ENCODE measurements at regions not wholly inside any gene's neighbourhood (a gene's known extent, or its start where the extent isn't known, plus 50 kb on each side); places are given as distances from the start of the nearest gene placed in this dataset.
"Not testable (repeated sequence)": the region's sequence is repeated elsewhere in the genome, so short reads cannot be mapped to it uniquely, and the experiment has no call there.

DNA sequence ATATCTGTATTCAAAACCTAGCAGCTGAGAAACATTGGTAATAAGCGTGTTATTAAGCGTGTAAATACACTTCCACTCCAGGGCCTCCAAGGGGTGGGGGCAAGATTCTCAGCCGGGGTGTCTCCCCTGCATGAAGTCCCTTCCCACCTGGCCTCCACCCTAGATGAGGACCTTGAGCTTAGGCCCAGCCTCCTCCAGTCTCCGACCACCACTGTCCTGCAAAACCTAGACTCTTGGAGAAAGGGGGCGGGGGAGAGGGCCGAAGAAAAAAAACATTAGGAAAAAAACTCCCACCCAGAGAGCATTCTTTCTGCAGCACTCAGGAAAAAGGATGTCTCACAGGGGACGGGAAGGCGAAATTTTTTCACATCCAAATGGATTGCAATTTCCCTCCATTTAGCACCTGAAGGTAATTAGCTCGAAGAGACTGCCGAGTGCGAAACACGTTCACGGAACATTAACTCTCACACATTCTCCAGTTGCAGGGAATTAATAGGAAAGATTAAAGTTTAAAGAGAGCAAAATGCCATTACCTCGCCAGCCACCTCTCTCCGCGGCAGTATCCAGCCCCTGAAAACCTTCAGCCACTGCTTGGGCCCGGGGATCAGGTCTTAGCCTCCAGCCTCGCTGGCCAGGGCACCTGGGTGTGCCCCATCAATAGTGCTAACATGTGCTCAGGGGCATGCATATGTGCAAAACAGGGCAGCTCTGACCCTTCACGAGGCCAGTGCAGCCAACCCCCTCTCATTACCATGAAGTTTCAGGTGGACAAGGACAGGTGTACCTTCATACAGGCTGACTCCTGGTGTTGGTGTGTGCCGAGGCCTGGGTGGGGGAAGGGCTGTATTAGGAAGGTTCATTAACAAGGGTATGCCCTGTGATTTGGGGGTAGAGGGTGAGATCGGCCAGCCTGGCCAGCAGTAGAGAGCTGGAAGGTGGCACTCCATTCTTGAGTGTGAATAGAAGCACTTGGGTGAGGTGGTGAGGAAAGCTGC lies 77.2 kb downstream of the HIF1AN start:
- no peak for DNase-seq

DNA sequence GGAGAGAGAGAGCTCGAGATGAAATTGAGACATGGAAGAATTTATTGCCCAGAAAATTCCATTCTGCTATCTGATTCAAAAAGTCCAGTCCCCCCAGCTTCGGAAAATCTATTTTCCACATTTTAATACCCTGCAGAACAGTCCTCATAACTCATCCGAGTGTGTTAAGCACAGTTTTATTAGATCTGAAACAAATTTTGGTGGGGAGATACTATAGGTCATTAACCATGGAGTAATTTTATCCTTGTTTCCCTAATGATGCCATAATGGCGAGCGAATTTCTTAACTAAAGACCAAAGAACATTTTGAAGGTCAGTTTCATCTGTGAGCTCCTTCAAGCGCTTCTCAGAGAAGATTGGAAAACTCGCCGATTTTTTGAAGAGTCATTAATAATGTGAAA lies 78.1 kb downstream of the HIF1AN start:
- DNase-seq, result no peak

DNA sequence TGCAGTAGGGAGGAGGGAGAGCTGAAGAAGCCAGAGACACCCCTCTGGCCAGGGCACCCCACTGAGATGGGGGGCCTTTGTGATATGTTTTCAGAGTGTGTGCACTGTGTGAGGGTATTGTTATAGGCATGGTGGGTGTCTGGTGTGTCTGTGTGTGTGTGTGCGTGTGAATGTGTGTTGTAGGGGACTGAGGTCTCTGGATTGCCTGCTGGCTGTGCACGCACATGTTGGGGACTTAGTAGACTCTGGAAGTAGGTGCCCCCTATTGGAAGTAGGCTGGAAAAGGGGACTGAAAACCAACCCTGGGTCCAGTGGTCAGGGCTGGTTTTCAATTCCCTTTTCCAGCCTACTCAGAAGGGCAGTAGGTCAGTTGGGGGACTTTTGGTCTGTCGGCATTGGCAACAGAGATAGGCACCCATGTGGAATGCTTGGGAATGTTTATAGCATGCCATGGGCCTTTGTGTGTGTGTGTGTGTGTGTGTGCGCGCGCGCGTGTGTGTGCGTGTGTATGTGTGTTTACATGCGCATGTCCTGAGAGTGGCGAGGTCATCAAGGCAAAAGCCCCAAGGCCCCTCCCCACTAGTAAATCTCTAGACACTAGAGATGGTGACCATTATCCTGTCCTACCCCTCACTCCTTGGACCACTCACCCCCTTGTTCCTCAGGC lies 78.8 kb downstream of the HIF1AN start:
- DNase-seq, result no peak

DNA sequence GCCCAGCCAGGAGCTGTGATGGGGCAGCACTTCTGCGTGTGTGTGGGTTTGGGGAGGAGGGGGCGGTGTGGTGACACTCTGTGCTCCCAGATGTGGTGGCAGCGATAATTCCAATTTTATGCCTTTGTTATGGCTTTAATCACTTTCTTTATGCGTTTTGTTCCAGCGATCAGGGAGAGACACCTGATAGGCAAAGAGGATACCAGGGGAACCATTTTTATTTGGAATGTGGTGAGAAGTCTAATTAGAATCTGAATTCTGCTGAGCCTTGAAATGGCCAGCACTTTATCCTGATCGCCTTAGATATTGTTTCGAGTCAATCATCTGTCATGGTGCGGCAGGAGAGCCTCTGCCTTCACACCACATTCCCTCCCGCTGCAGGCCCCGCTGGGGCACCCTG lies 79.5 kb downstream of the HIF1AN start:
- DNase-seq, result no peak

DNA sequence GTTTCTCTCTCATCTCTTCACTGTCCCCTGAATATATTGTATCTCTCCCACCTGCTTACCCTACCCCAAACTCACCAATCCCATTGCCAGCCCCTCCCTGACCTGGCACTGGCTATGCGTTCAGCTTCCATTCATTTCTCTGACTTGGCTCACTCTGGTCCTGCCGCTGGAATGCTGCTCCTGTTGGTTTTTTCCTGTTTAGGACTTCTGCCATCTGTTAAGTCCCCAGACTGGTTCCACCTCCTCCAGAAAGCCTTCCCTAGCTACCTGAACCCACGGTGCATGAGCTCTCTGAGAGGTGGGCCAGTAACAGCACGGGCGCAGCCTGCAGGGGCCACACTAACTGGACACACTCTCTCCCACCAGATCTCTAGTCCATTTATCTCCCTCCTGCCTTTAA lies 80.2 kb downstream of the HIF1AN start:
- DNase-seq, result no peak

DNA sequence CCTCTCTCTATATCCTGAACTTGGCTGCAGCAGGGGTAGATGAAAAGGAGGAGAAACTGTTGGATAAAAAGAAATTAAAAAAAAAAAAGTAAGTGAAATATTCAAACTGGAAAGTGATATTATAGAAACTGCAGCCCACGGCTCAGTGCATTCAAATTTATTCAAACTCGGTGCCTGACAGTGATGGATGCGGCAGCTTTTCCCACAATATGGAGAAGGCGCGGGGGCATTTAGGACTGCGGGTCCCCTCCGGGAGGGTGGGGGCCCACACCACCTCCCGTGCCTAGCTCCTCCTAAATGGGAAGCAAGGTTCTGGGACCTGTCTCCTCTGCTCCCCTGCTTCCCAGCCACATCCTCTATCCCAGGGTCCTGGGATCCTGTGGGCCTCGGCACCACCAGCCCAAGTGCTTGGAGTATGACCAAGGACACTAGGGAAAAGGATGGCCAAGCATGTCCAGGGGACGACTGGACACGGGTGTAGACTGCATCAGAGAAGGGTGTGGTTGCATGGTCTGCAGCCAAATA lies 82.4 kb downstream of the HIF1AN start:
- no peak for DNase-seq

DNA sequence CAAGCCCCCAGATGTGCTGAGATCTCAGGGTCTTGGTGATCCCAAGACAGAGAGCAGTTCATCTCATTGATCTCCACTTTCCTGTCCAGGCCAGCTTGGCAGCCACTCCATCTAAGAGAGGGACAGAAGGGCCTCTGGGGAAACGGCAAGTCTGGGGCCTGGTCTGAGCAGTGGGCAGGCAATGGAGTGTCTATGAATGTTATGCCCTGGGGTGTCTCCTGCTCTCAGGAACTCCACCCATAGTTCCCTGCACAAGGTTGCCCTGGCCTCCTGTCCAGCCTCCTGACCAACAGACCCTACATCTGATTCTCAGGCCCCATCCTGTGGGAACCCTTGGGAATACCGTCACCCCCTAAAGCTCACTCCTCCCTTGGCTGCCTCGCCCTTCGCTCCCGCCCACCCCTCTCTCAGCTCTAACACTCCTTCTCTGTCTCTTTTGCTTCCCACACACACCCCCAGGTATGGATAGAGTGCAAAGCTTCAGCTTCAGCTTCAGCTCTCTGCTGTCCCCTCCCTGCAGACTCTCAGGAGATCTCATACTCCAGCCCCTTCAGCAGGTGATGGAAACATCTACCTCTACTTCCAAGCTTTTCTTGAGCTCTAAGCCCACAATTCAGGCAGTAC lies 83.0 kb downstream of the HIF1AN start:
- DNase-seq, result no peak

DNA sequence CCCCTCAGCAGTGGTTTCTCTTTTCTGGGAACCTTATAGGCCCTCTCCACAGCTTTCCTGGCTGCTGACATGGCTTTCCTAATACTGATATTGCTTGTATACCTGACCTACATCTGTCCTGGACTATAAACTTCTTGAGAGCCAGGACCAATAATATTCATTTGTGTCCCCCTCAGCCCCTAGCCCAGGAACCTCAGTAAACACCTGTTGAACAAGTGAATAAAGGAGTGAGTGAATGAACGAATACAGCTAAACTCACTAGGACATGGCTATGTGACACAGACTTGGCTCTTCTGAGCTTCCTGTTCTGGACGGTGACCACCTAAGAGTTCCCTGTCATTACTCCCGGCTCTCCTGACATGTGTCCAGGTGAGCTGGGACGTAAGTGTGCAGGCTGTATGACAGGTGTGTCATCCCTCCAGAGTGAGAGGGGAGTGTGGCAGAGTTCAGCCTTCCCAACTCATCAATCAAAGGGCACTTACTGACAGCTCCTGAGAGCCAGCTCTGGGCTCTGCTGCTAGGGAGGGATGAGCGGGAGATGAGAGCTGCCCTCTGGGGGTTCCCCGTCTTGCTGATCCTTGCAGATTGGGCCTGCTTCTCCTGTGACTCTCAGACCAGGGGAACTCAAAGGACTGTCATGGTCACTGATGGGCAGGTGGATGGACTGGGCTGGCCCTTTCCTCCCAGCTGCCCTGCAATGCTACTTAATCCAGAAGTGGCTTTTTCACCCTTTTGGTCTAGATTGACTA lies 84.5 kb downstream of the HIF1AN start:
- no peak for DNase-seq

DNA sequence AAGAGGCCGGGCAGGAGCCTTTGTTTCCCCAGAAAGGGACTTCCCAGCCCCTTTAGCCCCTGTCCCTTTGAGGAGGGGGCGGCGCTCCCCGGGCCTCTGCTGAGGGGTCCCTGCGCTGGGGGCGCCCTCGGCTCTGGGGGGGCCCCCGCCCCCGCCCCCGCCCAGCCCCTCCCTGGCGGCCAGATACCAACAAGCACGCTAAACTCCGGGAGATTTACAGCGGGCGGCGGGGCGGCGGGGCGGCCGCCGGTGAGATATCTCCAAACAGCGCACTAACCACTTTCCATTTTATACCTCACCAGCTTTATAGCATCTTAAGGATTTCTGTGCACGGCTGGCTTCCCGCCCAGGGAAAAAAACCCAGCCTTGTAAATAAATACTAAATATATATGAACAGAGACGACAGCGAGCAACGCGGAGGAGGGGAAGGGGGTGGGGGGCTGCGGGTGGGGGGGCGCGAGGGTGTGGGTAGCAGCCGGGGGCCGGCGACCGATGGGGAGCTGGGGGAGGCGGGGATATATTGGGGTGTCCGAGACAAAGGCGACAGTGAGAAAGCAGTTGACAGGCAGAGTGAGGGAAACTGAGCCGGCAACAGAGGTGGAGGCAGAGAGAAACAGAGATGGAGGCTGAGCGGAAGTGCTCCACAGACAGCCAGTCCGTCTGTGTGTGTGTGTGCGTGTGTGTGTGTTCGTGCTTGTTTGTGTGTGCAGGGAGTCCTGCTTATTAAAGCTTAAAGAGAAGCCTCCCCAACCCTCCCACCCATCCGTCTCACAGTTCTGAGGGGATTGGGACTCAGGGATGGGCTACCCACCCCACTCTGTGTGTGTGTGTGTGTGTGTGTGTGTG lies 85.8 kb downstream of the HIF1AN start:
- DNase-seq, result no peak

DNA sequence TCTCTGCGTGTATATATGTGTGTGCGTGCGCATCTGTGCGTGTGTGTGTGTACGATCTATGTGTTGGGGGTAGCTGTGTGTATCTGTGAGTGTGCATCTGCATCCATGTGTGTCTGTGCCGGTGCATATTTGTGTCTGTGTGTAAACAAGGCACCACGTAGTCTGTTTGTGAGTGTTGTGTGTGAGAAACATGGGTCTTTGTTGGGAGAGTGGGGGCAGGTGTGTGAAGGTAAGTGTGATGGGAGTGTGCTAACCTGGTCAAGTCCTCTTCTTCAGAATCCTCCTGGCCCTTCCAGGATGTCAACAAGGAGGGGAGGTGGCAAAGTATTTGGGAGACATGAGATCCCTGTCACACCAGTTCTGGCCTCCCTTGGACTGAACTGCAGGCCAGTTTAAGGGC lies 87.2 kb downstream of the HIF1AN start:
- DNase-seq, result no peak

DNA sequence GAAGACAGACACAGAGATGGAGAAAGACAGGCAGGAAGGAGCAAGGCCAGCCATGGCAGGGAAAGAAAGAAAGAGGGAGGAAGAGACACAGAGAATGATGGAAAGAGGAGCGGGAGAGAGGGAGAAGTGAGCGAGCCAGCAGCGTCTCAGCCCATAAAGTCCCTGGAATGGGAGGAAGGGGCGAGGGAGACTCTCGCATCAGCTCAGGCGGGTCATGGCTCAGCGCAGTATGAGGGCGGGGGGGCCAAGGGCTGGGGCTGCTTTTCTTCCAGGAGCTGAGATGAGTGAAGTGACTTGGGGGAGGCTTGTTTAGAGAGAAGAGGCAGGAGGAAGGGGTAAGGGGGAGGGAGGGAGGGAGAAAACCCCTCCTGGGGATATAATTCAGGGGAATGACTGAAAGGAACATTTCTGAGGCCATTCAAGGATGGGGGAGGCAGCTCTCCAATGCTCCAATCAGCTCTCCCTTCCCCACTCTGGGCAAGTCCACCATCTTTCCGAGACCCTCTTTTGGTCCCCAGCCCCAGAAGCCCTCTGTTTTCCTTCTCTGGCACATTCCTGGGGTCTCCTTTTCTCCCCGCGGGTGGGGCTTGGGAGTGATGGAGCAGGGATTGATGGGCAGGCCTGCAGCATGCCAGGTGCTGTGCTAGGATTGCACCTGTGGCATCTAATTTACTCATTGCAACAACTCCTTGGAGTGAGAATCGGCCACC lies 87.9 kb downstream of the HIF1AN start:
- no peak for DNase-seq

DNA sequence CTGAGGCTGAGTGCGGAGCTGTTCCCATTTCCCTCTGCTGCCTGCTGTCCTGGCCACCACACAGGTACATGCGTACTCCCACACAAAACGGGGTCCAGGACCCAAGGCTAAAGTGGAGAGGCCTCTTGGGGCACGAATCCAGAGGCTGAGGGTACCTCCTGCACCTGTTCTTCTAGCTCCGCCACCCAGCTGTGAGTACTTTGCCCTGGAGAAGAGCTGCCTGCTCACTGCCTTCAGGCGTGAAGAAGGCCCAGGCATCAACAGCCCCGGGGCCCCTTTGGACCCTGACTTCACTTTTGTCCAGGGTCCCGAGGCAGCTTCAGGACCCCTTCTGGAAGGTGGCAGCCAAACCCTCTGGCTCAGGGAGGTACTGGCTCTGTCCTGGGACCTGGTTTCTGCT lies 88.6 kb downstream of the HIF1AN start:
- no peak for DNase-seq

DNA sequence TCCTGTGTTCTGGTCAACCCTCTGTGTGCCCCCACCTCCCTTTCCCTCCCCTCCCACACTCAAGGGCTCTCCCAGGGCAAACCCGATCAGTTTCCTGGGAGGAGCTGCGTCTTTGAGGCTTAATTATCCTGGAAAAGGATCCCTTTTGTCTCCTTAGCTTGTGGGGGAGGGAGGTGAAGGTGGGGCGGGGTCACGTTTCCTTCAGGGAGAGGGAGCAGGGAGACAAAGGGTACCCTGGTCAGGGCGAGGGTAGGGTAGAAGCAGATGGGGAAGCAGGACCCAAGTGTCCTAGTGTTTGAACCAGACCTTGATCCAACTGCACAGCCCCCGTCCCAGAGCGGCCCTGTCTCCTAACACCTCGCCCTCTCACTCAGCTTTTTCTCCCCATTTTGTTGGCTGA lies 90.1 kb downstream of the HIF1AN start:
- no peak for DNase-seq

DNA sequence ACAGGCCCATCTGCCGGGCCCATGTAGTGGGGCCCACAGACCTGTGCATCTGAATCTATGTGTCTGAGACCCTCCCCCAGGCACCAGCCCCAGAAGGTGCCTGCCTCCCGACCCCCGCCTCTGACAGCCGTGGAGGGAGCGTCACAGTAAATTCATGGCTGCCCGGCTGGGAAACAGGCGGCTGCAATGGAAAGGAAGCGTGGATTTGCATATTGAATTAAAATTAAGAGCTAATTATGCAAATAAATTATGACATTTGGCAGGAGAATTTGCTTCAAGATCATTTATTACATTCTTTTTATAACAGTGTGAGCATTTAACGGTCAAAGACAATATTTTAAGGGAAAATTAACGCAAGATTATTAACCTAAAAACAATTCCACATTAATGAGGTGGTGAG lies 92.3 kb downstream of the HIF1AN start:
- no peak for DNase-seq

DNA sequence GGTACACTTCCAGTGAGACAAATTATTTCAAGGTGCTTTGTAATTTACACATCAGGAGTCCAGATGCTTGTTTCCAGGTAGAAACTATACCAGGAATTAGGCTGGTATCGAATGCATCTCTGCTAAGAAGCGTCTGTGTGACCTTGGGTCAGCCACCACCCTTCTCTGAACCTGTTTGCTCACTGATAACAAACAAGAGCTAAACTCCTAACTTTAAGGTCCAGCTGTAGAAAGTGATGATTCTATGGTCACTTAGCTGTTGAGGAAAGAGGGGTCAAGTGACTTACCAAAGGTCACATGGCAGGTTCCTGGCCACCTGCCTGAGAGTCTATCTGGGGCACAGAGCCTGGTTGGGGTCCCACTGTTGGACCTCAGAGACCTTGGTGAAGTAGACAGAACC lies 95.4 kb downstream of the HIF1AN start:
- no peak for DNase-seq

DNA sequence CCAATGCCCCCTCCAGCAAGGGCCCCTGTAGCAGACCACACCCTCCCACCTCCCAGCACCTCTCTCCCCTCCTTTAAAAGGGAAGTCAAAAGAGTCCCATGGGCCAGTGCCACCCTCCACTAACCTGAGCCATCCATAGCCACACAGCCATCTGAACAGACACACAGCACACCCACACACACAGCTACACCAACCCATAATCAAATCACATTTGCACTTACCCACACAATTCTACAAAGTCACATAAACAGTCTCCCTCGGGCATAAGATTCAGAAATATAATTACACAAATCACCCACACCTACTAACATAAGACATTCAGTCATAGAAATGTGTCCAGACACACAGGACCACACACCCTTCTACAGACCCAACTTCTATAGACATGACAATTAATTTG lies 96.3 kb downstream of the HIF1AN start:
- no peak for DNase-seq

DNA sequence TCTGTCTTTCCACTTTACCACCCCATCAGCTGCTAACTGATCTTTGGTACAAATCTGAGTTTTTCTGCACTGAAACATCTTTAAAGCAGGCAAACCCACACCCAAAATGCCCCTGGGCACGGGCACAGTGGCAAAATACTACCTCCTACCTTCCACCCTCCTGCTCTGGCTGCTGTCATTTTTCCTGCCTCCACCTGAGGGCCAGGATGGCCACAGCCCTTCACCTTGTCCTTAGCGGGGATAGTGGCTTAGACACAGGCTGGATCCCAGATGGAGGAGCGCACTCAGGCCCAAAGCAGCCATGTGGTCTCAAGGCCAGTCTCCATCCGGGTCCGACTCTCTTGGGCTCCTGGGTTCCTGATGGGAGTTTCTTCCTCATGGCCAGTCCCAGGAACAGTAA lies 98.3 kb downstream of the HIF1AN start:
- DNase-seq, result no peak

DNA sequence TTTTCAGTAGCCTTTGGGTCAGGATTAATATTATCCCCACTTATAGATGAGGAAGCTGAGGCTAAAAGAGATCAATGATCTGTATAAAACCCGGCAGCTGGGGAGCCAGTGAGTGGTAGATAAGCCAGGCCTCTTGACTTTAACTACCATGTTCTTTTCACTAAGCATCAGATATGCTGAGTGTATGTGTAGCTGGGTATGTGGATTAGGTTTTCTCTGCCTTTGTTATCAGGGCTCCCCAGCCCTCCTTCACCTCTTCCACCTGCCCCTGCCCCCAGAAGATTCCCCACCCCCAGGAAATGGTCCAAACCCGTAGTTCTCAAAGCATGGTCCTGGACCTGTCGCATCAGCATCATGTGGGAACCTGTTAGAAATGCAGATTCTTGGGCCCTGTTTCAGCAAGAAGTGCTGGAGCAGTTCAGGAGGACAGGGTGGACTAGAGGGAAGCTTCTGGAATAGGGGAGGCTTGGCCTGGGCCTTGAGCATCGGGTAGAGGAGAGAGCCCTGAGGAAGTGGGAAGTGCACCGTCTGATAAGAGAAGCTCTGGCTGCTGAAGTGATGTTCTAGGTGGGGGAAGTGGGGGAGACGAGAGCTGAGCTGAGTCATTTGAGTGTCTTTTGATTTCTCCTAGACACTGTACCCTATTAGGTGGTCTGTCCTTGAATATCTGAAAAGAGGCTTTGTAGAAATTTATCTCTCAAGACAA lies 101.3 kb downstream of the HIF1AN start:
- no peak for DNase-seq

DNA sequence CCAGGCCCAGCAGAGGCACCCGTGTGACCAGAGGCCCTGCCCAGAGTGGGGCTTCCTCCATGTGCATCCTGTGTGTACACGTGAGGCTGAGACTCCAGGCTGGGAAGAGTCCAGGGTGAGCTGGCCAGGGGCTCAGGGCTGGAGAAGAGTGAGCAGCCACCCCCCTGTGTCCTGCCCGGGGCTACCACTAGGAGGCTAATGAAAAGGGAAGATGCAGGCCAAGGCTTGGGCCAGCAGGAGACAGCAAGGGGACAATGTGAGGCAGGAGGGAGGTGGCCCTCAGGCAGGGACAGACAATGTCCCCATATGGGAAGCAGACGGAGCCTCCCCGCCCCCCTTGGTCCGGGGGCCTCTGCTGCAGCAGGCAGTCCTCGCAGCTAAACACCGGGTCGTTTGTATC lies 102.0 kb downstream of the HIF1AN start:
- no peak for DNase-seq

DNA sequence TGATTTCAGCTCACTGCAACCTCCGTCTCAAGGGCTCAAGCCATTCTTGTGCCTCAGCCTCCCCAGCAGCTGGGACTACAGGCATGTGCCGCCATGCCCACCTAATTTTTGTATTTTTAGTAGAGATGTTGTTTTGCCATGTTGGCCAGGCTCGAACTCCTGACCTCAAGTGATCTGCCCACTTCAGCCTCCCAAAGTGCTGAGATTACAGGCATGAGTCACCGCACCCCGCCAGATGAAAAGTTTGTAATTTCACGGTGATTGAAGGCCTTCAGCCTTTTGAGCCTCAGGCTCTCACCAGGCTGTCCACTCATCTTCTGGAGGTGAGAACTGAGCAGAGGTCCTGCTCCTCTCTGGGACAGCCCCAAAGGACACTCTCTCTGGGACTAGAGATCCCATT lies 103.2 kb downstream of the HIF1AN start:
- not testable (repeated sequence) for DNase-seq

Data from left hindlimb (tissue), 1 donor.